Retinal pigment epithelial cell (primary cell): ENCODE measurements at regions not wholly inside any gene's neighbourhood (a gene's known extent, or its start where the extent isn't known, plus 50 kb on each side); places are given as distances from the start of the nearest gene placed in this dataset.
"Not testable (repeated sequence)": the region's sequence is repeated elsewhere in the genome, so short reads cannot be mapped to it uniquely, and the experiment has no call there.

Experiments used
- DNase-seq: peaks from one replicate; pipeline ENCODE4 v3.0.0-alpha.2; 2010; ENCODE audit warnings: low read depth
- H3K4me3 ChIP-seq: 2 replicates; pipeline ENCODE4 v1.5.1; 2011; ENCODE audit warnings: mild to moderate bottlenecking, low read length, control low read depth, moderate library complexity
- TF ChIP-seq, protein P1 (sequence below): conservative IDR thresholded peaks from 2 replicates; pipeline ENCODE4 v1.5.1; 2011; ENCODE audit warnings: low read depth, low read length, control low read depth, inconsistent platforms

DNA sequence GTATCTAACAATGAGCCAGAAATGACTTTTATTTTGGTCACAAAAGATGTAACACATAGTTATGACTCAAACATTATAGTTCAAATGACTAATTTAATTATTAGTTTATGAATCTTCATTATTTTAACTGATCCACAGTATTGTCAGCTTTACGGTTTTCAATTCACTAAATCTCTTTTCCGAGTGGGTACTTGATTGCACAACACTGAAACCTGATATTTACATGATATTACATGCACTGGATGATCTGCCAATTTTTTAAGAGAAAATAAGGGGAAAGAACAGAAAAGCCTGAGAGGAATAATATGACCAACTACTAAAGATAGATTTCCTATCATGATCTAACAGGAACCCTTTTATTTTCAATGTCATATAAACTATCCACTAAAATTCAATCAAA is 1446.0 kb downstream of the FSTL5 start:
- TF ChIP-seq, protein P1, sequence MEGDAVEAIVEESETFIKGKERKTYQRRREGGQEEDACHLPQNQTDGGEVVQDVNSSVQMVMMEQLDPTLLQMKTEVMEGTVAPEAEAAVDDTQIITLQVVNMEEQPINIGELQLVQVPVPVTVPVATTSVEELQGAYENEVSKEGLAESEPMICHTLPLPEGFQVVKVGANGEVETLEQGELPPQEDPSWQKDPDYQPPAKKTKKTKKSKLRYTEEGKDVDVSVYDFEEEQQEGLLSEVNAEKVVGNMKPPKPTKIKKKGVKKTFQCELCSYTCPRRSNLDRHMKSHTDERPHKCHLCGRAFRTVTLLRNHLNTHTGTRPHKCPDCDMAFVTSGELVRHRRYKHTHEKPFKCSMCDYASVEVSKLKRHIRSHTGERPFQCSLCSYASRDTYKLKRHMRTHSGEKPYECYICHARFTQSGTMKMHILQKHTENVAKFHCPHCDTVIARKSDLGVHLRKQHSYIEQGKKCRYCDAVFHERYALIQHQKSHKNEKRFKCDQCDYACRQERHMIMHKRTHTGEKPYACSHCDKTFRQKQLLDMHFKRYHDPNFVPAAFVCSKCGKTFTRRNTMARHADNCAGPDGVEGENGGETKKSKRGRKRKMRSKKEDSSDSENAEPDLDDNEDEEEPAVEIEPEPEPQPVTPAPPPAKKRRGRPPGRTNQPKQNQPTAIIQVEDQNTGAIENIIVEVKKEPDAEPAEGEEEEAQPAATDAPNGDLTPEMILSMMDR, result no peak
- H3K4me3 ChIP-seq, result no peak overlapping the region
- DNase-seq, result no peak

GRCh38 chr4:160724063-160724462 is 1439.7 kb downstream of the FSTL5 start:
- TF ChIP-seq, protein P1, result no peak
- H3K4me3 ChIP-seq, result no peak overlapping the region
- DNase-seq, result no peak

DNA sequence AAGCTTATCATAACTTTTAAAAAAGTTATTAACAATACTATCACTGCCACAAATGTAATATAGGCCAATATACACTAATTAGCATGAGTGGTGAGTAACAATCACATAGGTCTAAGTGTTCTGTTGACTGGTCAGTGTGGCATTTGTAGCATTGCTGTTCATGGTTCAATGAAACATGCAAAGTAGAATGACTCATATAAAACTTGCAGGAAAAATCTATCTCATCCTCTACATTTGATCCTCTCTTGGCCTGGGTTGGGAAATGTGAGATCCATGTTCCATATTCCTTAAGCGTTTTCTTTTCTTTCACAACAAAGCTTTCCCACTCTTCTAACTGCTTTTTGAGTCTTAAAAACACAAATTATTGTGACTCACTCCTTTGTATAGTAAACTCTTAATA is 1418.7 kb downstream of the FSTL5 start:
- DNase-seq, result peak; percentile 8
- no peak overlapping the region for H3K4me3 ChIP-seq
- TF ChIP-seq, protein P1, result no peak

GRCh38 chr4:160746585-160746984 is 1417.2 kb downstream of the FSTL5 start:
- H3K4me3 ChIP-seq, DNase-seq: not testable (repeated sequence)

DNA sequence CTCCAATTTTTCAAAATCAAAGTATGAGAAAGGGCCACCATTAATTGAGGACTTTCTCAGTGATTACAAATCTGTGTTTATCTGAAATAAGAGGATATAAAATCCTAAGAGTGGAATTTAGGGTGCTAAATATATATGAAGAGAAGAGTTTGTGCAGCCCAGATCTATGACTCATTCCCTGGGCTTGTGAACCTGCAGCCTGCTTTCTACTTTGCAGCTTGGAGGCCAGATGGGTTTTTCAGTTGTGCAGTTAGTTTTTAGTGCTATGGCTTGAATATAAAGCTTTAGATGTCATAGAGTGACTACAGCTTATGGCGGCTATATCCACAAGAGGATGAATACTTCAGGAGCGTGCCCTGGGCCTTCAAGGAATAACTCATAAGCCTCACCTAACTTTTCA is 1391.1 kb downstream of the FSTL5 start:
- TF ChIP-seq, protein P1, result no peak
- no peak overlapping the region for H3K4me3 ChIP-seq
- peak; percentile 20 for DNase-seq

GRCh38 chr4:160795216-160795615 is 1368.6 kb downstream of the FSTL5 start:
- TF ChIP-seq, protein P1, result no peak
- DNase-seq, result no peak
- no peak overlapping the region for H3K4me3 ChIP-seq

DNA sequence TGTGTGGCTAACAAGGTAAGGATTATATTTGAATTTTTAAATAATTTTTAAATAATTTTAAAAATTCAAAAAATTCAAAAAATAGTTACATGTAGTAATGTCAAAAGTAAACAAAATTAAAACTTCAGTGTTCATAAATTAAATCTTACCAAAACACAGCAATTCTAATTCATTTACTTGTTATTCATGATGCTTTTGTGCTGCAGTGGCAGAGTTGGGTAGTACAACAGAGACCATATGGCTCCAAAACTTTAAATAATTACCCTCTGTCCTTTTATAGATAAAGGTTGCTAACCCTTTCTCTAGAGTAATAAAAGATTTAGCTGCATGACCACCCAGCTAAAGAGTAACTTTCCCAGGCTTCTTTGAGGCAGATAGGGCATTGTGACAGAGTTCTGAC is 1355.6 kb downstream of the FSTL5 start:
- TF ChIP-seq, protein P1, result no peak
- DNase-seq, result no peak
- no peak overlapping the region for H3K4me3 ChIP-seq

DNA sequence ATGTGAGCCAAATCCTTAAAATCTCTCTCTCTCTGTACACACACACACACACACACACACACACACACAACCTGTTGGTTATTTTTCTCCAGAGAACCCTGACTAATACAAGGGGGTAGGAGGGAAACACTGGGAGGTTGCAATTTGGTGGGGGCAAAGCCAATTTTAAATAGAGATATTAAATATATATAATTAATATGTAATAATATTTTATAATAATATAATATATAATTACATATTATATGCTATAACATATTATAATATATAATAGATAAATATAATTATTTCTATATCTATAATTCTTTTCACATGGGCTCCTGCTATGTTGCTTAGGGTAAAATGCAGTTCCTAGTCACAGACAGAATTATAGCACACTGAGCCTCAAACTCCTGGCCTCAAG is 1354.2 kb downstream of the FSTL5 start:
- H3K4me3 ChIP-seq, result no peak overlapping the region
- no peak for DNase-seq
- TF ChIP-seq, protein P1, result no peak
